Stimulated activated CD4-positive, alpha-beta T cell treated with anti-CD3 and anti-CD28 coated beads, Interleukin-1b, Interleukin-23, amount 100 ng/mL, for 1 hour (primary cell): ENCODE measurements at regions not wholly inside any gene's neighbourhood (a gene's known extent, or its start where the extent isn't known, plus 50 kb on each side); places are given as distances from the start of the nearest gene placed in this dataset.

Experiments used
- DNase-seq, 2 donors: peaks; one replicate each; pipeline ENCODE4 v3.0.0-alpha.2; 2020; ENCODE audit warnings: low read depth in 2 of 2

GRCh38 chr15:66945842-66946241, 119.6 kb upstream of the SMAD3 start:
- no peak for DNase-seq

- DNase-seq: peak; percentile 45 to 62
These were observed 118.7 kb upstream of the SMAD3 start for GRCh38 chr15:66946578-66947164.

- no peak for DNase-seq
These were observed 117.9 kb upstream of the SMAD3 start for GRCh38 chr15:66947471-66947870.

- no peak for DNase-seq
These were observed 117.1 kb upstream of the SMAD3 start for GRCh38 chr15:66948294-66948693.

GRCh38 chr15:66950114-66950513, 115.3 kb upstream of the SMAD3 start:
- DNase-seq: no peak

- no peak for DNase-seq
These were observed 113.7 kb upstream of the SMAD3 start for GRCh38 chr15:66951531-66952320.

GRCh38 chr15:66952756-66953522, 112.5 kb upstream of the SMAD3 start:
- no peak for DNase-seq

- DNase-seq: no peak
These were observed 111.7 kb upstream of the SMAD3 start for GRCh38 chr15:66953523-66954229.

- no peak for DNase-seq
These were observed 110.8 kb upstream of the SMAD3 start for GRCh38 chr15:66954601-66955000.

- no peak for DNase-seq
These were observed 110.3 kb upstream of the SMAD3 start for GRCh38 chr15:66955001-66955516.

GRCh38 chr15:66955871-66956585, 109.4 kb upstream of the SMAD3 start:
- no peak for DNase-seq

GRCh38 chr15:66956672-66957430, 108.6 kb upstream of the SMAD3 start:
- no peak for DNase-seq

GRCh38 chr15:66957431-66957720, 108.0 kb upstream of the SMAD3 start:
- no peak for DNase-seq

GRCh38 chr15:66959066-66959465, 106.3 kb upstream of the SMAD3 start:
- DNase-seq: no peak

- DNase-seq: no peak
These were observed 105.5 kb upstream of the SMAD3 start for GRCh38 chr15:66959875-66960274.

- no peak for DNase-seq
These were observed 104.9 kb upstream of the SMAD3 start for GRCh38 chr15:66960519-66960918.

- DNase-seq: no peak
These were observed 104.0 kb upstream of the SMAD3 start for GRCh38 chr15:66961407-66961884.

GRCh38 chr15:66961901-66962300, 103.5 kb upstream of the SMAD3 start:
- DNase-seq: no peak

- no peak for DNase-seq
These were observed 102.9 kb upstream of the SMAD3 start for GRCh38 chr15:66962522-66962921.

GRCh38 chr15:66963084-66963483, 102.3 kb upstream of the SMAD3 start:
- no peak for DNase-seq

GRCh38 chr15:66963710-66964109, 101.7 kb upstream of the SMAD3 start:
- no peak for DNase-seq
